MM.1S (cell line): ENCODE measurements at regions not wholly inside any gene's neighbourhood (a gene's known extent, or its start where the extent isn't known, plus 50 kb on each side); places are given as distances from the start of the nearest gene placed in this dataset.

Source experiments
- EZH2 ChIP-seq: fragments of 300-600 bp; sonication (generic); optimal IDR thresholded peaks from 2 replicates; pipeline ENCODE3; 2017; ENCODE audit warnings: low read depth, mild to moderate bottlenecking, antibody characterized with exemption, low read length, mixed read lengths
- TF ChIP-seq, protein P1 (sequence below): fragments of 300-600 bp; sonication (generic); IDR thresholded peaks from 2 replicates; pipeline ENCODE4 v1.5.1; 2016; ENCODE audit warnings: antibody characterized with exemption, low read length, mixed read lengths

DNA sequence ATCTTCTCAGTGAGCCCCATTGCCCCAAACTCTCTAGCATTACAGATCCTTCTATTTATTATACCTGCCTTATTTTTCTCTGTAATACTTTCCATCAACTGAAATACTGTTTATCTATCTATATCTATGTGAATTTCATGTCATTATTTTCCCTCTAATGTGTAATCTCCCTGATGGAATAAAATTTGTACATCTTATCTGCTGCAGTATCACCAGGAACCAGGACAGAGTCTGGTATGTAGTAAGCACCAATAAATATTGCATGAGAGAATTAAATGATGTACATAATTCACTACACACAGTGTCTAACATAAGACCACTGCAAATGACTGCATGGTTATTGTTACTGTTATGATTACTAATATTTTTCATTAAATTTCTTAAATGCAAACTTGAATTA lies 759.1 kb downstream of the PRELID2 start:
- TF ChIP-seq, protein P1, sequence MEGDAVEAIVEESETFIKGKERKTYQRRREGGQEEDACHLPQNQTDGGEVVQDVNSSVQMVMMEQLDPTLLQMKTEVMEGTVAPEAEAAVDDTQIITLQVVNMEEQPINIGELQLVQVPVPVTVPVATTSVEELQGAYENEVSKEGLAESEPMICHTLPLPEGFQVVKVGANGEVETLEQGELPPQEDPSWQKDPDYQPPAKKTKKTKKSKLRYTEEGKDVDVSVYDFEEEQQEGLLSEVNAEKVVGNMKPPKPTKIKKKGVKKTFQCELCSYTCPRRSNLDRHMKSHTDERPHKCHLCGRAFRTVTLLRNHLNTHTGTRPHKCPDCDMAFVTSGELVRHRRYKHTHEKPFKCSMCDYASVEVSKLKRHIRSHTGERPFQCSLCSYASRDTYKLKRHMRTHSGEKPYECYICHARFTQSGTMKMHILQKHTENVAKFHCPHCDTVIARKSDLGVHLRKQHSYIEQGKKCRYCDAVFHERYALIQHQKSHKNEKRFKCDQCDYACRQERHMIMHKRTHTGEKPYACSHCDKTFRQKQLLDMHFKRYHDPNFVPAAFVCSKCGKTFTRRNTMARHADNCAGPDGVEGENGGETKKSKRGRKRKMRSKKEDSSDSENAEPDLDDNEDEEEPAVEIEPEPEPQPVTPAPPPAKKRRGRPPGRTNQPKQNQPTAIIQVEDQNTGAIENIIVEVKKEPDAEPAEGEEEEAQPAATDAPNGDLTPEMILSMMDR: no peak
- TF ChIP-seq EZH2: no peak
